HG02973 (cell line): ENCODE measurements at regions not wholly inside any gene's neighbourhood (a gene's known extent, or its start where the extent isn't known, plus 50 kb on each side); places are given as distances from the start of the nearest gene placed in this dataset.
"Not testable (repeated sequence)": the region's sequence is repeated elsewhere in the genome, so short reads cannot be mapped to it uniquely, and the experiment has no call there.

Experiments used
- ATAC-seq: cut with Tn5 transposase; IDR thresholded peaks from one replicate; pipeline ENCODE4 v1.9.1; 2021; ENCODE audit warnings: moderate library complexity; ENCODE audit not compliant: unreplicated experiment

DNA sequence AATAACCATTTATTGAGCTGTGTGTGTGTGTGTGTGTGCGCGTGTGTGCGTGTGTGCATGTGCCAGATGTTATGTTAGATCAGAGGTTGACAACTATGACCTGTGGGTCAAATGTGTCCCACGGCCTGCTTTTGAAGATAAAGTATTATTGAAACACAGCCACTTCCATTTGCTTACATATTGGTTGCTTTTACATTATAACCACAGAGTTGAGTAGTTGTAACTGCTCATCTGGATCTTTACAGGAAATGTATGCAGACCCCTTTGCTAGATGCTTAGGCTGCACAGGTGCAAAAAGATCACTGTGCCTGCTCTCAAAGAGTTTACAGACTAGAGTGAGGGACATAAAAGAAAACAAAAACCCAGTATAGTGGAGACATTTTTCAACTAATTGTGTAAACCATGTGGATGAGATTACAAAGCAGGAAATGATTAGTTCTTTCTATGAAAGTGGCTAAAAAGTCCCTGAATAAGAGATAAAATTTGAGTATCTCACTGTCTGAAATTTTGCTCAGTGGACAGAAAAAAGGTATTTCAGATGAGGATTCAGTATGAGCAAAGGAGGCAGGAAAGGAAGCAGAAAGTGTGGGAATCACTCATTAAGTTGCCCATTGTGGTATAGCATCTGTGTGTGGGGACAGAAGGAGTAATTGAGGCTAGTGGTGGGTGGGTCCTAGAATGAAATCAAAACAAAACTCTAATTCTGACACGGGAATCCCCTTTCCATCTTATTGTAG, 188.4 kb downstream of the PAH start:
- no peak for ATAC-seq

DNA sequence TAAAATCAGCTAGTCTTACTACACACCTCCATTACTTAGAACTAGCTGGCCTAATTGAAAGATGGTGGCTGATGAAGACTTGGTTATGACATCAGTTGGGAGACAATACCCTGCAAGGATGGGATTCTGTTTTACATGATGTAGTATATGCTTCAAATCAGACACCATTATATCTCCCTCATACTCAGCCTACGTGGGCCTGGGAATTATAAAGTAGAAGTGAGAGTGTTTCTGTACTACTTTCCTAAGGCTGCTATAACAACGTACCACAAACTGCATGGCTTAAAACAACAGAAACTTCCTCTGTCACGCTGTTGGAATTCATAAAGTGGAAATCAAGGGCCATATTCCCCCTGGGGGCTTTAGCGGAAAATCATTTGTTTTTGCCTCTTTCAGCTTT, 190.4 kb downstream of the PAH start:
- no peak for ATAC-seq

DNA sequence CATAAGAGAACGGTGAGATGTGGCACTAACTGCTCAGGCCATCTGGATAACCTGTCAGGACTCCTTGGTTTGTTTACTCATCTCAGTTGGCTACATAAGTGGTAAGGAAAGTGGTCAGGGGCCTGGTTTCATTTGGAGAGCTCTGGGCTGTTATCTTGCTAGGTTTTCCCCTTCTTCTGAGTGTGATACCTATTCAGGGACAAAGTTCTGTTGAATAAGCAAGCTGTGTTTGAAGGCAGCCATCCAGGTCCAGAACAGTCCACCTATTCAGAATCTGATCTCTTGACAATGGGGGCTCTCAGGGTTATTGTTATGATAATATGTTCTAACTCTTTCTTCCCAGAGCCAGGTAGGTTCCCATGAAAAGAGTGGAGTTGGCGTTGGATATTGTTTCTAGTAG, 194.9 kb downstream of the PAH start:
- ATAC-seq: no peak

DNA sequence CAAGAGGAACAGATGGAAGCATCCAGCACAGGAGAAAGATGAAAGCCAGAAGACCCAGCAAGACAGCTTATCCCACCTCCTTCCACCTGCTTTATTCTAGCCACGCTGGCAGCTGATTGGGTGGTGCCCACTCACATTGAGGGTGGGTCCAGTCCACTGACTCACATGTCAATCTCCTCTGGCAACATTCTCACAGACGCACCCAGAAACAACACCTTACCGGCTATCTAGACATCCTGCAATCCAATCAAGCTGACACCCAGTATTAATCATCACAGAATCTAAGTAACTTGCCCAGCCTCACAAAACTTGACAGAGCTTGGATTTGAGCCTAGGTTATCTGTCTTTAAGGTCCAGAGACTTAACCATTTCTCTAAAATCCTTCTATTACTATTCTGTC, 208.9 kb downstream of the PAH start:
- ATAC-seq: no peak

DNA sequence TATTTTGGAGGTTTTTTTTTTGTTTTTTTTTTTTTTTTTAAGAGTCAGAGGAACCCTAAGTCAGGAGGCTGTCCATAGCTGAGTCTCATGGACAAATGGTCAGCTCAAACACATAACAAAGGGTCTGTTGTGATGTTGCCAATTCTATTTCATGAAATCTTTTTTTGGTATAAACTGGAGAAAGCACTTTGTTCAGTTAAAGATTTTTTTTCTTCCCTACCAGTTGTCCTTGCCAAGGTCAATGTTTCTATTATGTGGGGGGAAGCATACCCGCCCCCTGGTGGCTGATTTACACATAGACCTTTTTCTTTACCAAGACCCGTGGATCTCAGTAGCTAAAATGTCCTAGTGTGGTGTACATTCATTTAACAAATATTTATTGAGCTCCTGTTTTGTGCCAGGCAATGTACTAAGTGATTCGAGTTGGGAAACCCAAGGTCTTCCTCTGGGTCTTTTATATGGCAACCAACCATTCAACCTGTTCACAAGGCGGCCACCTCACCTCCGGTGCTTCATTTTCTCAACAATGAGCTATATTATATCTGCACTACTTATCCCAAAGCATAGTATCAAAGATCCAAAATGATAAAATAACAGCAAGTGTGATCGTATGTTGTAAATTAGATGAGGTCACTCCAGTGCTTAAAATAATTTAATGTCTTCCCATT, 214.5 kb downstream of the PAH start:
- peak; percentile 58 for ATAC-seq

DNA sequence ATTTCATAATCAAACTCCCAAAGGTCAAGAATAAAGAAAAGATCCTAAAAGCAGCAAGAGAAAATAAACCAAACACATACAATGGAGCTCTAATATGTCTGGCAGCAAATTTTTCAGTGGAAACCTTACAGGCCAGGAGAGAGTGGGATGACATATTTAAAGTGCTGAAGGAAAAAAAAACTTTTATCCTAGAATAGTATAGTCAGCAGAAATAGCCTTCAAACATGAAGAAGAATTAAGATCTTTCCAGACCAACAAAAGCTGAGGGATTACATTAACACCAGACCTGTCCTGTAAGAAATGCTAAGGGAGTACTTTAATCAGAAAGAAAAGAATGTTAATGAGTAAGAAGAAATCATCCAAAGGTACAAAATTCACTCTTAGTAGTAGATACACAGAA, 215.7 kb upstream of the IGF1 start:
- ATAC-seq: no peak

DNA sequence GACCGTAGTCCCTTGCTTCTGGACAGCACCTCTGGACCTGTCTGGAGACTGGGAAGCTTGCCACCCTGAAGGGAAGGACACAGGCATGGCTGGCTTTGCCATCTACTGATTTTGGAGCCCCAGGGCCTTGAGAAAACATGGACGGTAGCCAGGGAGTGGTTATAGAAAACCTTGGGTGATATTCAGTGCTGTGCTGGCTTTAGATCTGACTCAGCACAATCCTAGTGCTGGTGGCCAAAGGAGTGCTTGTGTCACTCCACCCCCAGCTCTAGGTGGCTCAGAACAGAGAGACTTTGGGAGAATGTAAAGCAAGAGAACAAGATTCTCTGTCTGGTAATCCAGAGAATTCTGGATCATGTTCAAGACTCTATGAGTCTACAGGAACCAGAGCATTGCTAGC, 214.5 kb upstream of the IGF1 start:
- ATAC-seq: no peak

DNA sequence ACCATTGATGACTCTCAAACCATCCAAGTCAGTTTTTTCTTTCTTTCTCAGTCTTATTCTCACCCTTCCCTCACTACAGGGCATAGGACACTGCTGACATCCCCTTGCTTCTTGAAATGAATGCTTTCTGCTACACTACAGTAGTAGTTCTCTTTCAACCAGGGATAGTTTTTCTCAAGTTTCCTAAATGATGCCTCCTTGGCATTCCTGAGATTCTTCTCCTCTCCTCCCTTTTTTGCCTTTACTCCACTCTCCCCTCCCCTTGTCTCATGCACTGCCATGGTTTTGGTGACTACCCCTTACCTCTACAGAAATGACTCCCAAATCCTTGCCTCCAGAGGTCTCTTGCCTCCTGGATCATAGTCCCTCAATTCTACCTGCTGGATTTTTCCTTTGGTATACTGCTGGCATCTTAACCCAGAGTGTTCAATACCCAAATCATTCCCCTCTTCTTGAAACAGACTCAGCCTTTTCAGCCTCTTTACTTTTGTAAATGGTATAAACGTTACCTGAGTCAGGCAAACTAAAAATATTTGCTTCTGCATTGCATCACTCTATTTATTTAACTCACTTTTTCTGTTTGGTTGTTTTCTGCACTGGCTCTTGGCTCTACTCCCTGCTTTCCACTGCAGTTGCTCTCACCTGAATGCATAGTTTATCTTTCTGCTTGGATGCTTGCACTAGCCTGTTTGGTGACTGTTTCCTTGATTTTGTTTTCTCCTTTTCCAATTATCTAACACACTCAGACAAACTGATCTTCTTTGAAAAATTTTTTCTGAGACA, 211.6 kb upstream of the IGF1 start:
- ATAC-seq: no peak

DNA sequence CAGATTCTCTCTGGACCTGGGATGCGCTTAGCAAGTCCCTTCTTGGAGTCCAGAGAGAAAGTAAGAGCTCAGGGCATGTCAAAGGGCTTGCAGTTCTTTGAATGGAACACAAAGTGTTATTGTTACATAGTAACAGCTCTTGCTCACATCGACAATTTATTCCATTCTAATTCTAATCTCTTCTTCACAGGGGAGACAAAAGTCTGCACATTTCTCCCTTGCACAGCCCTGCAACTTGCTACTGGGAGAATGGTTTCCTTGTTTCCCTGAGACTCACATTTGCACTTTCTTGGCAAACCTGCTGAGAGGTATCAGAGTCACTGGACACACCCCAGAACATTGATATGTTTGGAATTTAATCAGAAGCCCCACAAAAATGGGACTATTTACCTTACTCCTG, 209.9 kb upstream of the IGF1 start:
- no peak for ATAC-seq

DNA sequence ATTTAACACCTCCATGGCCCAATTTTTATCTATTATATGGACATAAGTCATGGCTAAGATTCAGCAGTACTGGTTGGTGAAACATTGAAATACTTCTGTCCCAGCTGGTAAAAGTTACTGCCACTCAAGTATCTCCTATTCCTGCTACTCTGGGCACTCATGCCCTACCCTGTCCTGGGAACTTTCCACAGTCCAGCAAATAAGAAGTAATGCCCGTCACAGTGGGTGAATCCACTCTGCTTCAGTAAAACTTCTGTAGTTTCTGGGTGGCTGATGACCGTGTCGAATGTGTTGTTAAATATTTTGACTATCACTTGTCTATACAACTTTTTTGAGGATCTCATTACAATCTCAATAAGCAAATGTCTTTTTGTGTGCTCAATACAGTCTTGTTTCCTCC, 209.3 kb upstream of the IGF1 start:
- ATAC-seq: no peak

DNA sequence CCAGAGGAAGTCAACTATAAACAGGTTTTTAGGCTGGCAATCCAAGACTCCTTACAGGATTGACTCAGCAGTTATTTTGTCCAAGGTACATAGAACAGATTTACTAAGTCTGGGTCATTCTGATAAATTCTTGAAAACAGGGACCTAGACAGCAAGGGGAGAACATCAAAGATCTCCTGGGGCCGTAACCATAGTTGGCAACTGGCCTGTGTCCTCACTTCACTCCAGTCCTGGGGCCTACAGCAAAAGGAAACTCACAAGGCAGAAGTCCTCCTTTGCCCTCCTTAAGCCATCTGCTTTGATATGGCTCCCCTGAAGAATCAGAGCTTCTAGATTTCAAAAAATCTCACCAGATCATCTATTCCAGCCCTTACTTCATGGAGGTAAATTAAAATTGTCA, 207.2 kb upstream of the IGF1 start:
- no peak for ATAC-seq

DNA sequence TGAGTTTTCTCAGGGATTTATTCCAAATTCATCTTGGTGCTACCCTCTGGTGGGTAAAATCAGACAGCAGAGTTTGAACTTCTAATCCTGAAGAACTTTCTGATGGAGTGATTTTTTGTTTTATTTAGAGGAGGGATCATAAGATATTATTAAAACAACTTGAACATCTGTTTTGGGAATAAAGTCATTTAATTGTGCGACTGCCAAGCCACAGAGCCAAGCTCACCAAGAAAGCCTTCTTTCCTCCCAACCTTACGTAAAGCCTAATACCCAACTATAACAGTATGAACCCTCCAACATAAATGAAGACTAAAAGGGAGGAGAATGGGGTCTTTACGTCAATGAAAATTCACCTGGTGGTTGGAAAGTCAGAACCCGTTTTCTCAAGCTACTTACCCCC, 205.5 kb upstream of the IGF1 start:
- ATAC-seq: no peak

DNA sequence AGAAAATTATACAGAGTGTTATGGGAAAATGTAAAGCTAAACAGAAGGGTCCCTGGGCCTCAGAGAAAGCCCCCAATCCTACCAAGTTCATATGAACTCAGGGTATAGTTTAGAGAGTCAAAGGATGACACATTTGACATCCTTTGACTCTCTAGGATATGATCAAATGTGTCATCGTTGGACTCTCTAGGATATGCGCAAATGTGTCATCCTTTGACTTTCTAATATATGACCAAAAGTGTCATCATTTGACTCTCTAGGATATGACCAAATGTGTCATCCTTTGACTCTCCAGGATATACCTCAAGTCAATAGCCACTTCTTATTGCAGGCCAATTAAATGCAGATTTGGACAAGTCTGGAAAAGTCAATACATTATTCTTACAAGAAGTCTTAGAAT, 204.8 kb upstream of the IGF1 start:
- no peak for ATAC-seq

DNA sequence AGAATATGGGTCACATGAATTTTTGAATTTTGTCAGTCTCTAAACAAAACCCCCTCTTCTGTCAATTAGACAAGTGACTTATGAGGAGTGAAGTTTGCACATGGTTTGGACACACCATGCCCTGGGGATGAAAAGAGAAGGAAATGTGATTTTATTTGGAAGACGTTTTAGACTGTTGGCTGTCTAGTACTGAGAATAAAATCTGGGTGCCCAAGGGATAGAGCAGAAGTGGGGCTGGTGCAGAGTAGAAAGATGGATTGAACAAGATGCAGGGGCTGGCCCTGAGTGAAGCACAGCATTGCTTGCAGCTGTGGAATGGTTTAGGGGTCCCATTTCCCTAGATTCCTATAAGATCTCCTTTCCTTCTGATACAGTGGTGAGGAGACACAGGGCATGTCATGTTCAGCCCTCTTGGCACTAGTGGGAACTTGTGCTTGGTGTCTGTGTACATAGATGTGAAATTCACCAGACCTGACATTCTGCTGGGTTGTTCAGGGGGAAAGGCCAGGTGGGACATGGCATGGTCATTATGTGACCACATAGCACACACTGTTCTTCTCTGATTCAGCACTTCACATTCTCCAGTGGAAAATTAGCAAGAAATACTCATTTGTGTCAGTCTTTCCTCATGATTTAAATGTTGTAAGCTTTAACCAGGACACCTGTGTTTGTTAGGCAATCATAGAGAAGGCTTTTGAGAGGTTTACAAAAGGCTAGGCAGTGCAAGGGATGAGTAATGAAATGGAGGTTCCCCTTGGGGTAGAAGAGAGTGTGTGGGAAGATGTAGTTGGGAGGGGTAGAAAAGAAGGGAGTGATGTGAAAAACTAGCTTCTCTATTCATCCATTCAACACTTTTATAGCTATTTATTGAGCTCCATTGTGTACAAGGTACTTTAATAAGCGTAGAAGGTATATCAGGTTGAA, 202.3 kb upstream of the IGF1 start:
- ATAC-seq: no peak

DNA sequence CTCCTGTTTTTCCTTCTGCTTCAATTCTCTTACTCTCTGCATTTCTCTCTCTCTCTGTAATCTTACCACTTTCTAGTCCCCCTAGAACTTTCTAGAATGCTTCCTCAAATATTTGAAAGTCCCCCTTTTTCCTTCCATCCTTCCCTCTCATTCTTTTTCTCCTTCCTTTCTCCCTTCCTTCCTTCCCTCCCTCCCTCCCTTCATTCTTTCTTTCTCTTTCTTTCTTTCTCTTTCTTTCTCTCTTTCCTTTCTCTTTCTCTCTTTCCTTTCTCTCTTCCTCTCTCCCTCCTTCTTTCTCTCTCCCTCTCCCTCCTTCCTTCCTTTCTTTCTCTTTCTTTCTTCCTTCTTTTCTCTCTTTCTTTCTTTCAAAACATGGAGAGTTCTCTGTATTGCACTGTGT, 201.4 kb upstream of the IGF1 start:
- no peak for ATAC-seq

DNA sequence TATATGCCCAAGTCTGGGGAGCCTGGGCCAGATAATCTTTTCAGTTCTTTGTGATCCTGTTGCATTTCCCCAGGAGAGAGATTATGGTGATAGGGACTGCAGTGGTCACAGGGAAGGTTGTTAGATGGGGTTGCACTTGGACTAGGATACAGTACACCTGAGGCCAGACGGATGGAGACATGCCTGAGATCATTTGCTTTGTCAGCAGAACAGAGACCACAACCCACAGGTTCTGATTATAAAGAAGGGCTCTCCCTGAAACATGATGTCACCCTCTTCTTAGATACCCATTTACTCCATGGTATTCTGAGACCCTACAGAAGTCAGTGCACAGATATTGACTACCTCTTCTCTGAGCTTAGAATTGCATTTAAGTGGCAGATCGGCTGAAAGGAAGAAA, 200.9 kb upstream of the IGF1 start:
- no peak for ATAC-seq

DNA sequence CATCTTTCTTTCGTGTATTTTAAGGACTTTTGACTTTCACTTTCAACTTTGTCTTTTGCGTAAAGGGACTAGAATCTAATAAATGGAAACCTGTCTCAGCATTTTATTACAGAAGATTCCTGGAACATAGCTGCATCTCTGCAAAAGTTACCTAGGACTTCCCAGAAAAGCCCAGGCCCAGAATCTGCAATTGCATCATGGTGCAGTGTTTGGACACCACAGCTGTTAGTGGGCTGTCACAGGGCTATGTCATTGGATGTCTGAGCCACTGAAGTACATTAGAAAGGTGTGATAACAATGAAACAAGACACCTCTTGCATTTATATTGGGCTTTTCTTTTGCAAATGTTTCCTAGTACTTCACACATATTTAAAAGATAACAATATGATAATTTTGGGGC, 199.9 kb upstream of the IGF1 start:
- no peak for ATAC-seq

DNA sequence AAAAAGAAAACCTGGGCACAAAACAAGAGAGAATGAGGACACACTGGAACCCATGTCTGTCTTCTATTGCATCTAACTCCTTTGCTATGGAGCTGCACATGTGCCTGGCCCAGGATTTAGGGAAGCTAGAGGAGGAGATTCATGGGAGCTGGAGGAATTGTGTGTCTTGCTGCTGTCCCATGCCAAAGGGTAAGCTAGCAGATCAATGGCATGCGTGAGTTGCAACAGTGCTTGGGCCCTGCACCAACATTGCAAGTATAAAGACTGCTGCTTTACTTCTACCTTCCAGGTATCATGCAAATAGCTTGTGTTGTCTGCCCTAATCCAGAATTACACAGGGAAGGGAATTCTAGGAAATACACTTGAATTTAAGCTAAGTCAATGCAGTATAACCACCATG, 196.4 kb upstream of the IGF1 start:
- no peak for ATAC-seq

DNA sequence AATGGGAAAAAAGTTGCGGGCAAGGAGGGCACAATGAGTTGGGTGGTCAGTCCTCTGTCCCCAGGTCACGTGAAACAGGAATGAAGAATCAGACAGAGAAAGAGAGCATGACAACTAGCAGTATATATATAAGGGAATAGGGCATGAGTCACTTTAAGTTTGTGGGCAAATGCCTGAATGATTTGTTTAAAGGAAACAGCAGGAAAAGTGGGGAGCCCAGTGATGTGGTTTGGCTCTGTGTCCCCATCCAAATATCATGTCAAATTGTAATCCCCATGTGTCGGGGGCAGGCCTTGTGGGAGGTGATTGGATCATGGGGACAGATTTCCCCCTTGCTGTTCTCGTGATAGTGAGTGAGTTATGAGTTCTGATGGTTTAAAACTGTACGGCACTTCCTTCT, 195.3 kb upstream of the IGF1 start:
- ATAC-seq: no peak

DNA sequence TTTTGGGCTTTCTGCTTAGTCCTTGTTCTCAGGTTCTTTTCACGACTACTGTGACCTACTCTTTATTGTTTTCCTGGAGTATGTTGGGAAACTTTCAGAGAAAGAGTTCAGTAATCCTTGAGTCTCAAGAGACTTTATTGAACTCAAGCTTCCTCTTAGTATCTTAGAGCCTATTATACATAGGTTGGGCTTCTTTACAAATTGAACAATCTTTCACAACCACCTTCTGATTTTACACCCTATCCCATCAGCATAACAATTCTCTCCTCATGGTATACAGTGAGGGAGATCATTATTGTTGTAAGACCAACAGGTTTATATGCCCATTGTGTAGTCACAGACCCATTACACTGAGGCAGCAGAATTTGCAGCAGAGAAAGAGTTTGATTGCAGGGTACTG, 193.2 kb upstream of the IGF1 start:
- no peak for ATAC-seq

DNA sequence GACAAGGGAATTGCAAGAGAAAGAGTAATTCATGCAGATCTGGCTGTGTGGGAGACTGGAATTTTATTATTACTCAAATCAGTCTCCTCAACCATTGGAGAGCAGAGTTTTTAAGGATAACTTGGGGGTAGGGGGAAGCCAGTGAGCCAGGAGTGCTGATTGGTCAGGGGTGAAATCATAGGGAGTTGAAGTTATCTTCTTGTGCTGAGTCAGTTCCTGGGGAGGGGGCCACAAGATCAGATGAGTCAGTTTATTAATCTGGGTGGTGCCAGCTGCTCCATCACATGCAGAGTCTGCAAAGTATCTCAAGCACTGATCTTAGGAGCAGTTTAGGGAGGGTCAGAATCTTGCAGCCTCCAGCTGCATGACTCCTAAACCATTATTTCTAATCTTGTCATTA, 191.8 kb upstream of the IGF1 start:
- not testable (repeated sequence) for ATAC-seq
